CD4-positive, alpha-beta T cell treated with Interleukin-1 beta for 1 hour (primary cell): ENCODE measurements at regions not wholly inside any gene's neighbourhood (a gene's known extent, or its start where the extent isn't known, plus 50 kb on each side); places are given as distances from the start of the nearest gene placed in this dataset.

Experiments
- DNase-seq, 2 donors: peaks; one replicate each; pipeline ENCODE4 v3.0.0-alpha.2; 2020 to 2022

DNA sequence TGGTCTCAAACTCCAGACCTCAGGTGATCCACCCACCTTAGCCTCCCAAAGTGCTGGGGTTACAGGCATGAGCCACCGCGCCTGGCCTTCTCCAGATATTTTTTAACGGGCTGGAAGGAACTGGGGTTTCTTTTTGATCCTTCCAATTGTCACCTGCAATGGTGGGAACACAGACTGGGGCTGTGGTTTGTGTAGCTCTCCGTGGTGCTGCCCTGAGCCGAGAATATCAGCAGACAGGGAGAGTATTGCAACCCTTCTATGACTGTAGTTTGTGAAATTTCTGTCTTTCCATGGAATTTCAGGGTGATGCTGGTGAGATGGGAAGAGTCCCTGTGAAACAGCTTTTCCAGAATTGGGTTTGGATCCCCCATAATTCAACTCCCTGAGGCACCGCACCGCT is 263.5 kb downstream of the ENGASE start:
- DNase-seq: no peak

DNA sequence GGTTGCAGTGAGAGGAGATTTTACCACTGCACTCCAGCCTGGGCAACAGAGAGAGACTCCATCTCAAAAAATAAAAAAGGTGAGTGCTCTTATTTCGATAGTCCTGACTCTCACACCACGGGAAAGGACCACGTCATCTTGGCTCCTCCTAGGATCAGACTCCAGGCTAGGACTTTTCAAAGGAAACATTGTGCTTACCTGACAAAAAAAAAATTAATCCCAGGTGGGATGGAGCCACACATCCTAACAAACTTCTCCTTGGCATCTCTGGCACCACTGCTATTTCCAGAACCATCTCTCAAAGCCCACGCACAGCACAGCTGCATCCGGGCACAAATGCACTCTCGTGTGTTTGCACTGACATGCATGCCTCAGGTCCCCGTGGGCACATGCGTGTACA is 262.4 kb downstream of the ENGASE start:
- DNase-seq: no peak

DNA sequence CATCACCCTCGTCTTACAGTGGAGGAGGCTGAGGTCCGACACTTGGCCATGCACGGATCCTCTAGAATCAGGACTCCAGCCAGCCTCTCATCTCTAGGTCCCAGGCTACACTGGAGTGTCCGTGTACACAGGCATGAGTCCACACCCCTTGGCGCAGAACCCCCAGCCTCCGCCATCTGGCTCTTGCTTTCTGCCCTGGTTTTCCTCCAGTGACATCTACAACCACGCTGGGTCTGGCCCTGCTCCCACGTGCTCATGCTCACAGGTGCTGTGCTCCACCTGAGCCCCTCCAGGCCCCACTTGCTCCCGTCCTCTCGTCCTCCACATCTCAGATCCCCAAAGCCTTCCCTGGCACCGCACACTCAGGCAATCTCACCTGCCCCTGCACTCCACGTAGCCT is 260.8 kb downstream of the ENGASE start:
- no peak for DNase-seq

DNA sequence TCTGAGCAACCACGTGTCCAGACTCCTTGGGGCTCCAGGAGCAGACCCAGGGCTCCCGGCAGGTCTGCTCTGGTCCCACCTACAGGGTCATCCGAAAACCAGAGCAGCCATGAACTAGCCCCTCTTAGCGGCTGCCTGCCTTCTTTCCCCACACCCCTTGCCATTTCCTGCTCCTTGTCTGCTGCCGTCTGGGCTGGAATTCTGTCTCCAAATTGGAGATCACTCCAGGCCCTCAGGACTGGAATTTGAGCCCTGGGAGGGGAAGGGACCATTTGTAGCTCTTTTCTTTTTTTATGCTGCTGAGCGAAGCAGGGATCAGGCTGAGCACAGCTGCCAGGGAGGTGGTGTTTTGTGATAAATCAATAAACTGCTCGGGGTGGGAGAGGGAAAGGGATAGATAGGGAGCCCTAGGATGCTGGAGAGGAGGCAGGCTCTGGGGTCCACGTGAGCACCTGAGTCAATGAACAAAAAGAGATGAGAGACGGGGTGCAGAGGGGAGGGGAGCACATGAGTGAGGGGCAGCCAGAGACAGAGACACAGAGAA is 257.5 kb downstream of the ENGASE start:
- no peak for DNase-seq

DNA sequence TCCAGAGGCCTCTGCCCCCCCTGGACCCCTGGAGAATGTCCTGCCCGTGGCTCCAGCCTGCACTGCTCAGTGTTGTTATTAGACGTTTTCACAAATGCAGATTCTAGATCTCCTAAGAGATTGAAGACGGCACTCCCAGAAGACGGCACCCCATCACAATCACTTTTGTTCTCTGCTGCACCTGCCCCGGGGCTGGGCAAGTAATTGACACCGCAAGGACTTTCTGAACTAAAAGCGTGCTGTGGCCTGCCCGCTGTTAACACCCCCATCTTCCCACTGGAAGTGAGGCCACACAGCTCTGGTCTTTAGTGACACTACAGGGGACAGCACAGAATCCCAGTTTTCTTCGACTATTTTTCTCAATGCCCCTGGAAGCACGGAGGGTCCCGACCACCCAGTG is 256.9 kb downstream of the ENGASE start:
- DNase-seq: no peak

DNA sequence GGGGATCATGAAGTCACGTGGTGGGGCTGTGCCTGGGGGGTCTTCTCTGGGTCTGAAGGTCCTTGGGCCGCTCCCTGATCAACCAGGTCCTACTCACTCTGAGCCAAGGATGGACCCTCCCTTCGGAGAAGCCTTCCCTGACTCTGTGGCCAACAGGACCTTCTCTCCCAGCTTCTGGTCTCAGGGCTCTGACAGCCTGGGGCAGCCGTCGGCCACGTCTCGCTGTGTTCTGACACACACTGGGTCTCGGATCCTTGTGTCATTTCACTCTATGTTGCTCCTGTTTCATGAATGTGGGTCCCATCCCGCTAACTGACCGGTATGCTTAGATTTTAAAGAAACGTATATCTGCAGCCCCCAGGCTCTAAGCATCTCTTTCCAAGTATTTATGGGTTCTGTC is 256.1 kb downstream of the ENGASE start:
- DNase-seq: no peak

DNA sequence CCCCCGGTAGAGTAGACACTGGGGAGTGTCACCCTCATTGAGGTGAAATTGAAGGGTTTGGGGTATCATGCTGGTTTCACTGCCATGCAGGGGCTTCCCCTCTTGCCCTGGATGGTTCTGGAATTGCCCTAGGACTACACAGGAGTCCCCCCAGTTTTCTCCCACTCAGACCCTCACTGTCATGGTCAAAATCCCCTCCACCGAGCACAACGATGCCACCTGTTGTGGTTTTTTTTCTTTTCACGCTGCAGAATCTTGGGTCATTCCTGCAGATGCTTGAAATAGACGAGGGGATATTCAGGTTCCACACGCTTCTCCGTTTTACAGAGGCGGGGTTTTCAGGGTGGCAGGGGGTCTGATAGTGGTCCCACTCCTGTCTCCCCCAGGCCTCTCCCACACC is 255.6 kb downstream of the ENGASE start:
- no peak for DNase-seq

DNA sequence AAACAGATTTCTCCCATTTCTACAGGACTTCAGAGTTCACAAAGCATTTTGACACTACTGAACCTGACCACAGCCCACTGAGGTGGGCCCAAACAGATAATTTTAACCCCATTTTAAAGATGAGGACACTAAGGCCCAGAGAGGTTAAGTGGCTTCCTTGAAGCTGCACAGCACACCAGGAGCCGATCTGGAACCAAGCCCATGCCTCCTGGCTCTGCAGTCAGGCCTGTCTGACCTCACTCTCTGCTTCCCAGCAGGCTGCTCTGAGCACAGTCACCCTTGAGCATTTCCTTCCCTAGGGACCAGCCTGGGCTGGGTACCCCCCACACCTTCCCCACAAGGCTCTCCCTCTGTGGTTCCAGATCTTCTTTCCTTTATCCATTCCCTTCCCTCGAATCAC is 252.2 kb downstream of the ENGASE start:
- DNase-seq: no peak

DNA sequence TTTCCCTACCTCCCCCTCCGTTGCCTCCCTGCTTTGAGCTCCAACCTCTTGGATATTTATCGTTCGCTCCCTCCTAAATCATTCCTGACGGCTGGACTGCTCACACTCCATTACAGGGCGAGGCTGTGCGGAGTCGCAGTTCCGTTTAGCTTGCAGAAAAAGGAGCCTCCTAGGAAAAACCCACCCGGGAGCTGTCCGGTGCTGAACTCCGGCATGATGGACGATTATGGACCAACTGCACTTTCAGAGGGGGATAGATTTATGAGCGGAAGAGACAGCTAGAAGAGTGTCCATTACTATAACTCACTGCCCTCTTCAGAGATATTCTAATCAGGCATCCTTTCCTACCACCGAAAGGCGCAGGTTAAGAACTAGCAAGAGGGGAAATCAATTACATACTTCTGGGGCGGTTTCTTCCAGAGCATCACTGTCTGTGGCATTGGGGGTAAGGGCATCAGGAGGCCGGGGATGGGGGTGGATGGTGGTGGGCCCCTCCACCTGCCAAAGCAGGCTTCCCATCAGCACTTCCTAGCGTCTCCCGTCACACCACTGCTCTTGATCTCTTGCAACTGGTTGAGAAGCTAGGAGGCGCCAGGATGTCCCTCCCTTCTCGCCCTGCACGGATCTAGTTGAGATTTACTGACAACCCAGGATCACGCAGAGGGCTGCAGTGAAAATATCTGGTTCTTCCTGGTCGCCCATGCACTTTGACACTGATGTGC is 251.2 kb downstream of the ENGASE start:
- DNase-seq: no peak

DNA sequence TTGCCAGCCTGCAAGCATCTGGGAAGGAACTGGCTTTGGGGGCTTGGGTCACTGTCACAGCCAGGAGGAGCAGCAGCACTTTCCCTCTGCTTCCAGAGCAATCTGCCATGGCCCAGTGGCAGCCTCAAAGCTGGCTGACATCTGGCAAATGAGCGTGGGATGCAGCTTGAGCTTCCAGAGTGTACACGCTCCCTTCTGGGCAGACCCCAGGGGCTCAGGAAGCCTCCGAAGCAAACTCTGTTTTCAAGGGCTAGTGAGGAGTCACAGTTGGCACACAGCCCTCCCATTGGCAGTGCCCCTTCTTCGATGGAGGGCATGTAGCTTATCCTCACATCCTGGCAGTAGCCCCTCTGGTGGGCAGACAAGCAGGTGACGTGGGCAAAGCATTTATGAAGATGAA is 249.6 kb downstream of the ENGASE start:
- no peak for DNase-seq

DNA sequence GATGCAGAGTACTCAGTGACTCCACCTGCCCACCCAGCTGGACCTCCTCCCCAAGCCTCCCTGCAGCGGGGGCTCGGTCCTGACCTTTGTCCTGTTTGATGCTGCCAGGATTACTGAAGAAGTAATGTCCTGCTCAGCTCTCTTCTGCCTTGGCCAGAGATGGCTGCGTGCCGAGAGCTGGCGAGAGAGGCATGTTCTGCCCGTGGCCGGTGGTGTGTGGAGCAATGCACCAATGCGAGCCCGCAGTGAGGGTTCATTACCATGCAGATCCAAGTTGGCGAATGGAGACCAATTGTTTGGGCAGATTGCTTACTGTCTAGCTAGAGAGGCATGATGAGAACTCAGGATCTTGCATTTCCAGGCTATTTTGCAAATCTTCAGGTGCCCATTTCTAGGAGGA is 248.9 kb downstream of the ENGASE start:
- no peak for DNase-seq

DNA sequence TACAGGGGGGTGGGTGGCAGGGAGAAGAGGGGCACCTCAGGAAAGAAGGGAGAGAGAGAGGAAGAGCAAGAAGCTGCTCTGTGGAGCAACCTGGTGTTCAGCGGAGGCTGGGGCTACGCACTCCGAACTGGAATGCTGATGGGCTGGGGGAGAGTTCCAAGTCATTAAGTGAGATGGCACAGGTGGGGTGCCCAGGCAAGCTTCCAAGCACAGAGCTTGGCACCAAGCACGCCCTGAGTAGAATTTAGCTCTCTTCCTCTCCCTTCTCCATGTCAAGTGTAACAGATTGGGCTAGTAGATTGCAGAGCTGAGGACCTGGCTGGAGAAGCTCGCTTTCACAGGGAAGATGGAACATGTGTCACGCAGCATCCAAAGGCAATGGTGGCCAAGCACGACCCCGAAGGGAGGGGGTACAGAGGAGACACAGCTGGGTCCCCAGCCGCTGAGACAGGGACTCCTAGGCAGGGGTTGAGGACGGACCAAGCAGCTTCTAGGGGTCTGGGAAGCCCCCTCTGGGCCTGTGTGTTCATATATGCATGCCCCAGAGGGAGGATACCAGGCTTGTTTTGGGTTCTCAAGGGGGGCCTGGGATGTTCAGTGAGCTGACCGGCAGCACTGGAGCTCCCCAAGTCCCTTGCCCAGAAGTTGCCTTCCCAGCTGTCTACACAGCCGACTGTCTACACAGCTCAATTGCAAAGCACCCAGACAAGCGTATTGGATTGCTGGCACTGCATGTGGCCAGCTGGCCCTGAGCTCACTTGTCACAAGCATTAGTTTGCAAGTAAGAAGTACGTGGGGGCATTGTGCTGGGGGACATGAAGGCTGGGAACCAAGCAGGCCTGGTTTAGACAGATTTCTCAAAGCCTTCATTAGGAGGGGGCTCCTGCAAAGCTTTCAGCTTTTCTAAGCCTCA is 247.8 kb downstream of the ENGASE start:
- no peak for DNase-seq

DNA sequence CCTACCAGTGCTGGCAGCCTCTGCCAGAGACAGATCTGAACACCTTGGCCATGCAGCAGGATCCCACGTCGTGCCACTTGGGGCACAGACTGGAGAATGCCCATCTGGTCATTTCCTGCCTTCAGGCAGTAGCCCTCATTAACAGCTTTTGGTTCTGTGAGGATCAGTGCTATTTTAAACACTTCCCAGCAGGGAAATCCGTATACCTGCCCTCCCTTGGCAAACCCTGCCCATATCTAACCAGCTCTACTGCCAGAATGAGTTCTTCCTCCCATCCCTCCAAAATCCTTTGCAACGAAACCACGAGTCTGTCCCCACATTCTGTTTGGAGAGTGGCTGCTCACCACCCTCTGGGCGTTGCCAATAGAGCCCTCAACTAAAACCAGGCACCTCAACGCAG is 245.7 kb downstream of the ENGASE start:
- DNase-seq: no peak

DNA sequence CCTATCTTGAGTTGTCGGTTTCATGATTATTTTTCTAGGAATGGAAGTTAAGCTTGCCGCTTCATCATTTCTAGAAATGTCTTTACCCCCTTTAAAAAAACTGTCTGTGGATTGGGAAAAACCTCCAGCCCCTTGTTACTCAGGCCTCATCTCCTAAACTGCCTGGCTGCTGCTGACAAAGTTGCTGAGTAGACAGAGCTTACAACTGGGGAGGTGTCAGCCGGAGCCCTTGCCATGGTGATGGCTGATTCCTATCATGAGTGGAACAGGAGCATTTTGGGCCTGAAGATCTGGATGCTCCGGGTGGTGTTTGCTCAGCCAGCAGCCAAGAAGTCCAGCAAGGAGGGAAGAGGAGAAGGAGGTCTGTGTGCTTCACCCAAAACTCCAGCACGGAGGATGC is 243.3 kb downstream of the ENGASE start:
- DNase-seq: no peak

DNA sequence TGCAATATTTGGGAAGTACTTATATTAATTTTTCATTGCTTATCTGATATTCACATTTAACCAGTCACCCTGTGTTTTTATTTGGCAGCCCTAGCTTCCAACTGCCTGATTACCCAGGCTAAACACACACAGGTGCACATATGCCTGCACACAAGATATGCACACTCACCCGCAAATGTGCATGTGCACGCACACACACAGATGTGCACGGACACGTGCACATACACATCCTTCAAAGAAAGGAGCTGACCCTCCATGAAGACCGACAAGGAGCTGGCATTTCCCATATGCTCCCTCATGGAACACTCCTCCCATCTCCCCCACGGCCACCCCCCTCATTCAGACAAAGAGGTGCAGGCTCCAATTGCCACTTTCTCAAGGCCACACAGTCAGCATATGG is 242.2 kb downstream of the ENGASE start:
- no peak for DNase-seq

DNA sequence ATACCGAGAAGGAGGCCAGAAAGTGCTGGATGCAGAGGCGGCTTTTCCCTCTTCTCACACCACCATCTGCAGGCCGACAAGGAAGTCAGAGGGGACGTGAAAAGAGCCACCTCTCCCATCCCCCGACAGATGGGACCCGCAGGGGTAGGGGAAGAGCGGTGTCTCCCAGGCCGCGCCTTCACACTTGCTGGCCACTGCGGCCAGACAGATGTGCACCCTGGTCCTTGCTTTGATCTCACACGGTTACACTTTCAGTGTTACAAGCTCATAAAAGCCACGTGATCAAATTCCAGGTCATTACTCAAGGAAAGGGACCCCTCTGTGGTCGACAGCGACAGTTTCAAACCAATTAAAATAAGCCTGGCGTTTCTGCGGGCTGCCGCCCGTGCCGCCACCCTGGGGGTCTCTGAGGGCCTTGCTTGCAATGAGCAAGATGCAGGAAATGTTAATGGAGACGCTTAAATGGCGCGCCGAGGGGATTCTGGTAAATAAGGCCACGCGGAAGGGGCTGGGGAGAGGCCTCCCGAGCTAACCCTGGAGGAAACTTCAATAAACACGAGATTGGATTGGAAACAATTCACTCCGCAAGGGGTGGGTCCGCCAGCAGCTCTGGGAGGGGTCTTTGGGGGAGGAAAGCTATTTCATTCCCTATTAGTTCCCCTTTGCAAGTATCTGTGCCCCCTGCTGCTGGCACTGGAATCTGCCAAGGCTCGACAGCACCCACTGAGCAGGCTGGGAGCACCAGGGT is 240.9 kb downstream of the ENGASE start:
- DNase-seq: no peak

DNA sequence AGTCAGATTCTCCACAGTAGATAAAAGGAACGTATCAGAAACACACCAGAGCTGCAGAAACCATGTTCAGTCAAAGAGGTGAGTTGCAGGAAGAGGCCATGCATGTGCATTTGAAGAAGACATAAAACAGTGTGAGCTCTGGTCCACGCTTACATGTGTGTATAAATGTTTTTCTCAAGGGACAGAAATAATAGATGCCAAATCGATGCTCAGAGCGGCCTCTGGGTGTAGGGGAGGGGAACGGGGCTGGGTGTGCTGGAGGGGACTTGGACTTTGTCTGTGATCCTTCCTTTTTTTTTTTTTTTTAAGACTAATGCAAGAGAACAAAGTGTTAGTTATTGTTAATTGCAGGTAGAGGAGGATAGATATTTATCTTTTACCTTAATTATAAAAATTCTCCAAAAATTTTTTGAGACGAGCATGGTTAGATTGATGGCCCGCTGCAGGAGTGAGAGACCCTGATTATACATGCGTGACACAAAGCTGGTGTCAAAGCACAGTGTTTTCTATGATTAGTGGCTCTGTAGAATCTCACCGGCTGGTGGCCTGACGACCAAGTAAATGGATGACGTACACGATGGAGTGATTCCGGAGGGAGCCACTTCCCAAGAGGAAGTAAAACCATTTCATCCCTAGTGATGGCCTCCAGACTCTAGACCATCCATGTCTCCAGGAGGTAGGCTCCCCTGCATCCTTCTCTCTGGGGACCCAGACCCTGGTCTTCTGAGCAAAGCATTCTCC is 240.2 kb downstream of the ENGASE start:
- DNase-seq: no peak

DNA sequence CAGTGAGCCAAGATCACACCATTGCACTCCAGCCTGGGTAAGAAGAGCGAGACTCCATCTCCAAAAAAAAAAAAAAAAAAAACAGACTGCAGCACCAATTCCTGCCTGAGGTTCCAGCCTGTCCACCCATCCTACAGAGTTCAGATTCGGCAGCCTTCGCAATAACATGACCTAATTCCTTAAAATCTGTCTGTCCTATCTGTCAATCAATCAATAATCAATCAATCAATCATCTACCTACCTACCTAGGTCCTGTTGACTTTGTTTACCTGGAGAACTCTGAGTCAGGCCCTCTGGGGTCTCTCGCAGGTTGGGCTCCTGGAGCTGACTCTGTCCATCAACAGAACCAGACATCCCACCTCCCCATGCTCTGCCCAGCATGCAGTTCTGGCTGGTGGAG is 236.7 kb downstream of the ENGASE start:
- no peak for DNase-seq

DNA sequence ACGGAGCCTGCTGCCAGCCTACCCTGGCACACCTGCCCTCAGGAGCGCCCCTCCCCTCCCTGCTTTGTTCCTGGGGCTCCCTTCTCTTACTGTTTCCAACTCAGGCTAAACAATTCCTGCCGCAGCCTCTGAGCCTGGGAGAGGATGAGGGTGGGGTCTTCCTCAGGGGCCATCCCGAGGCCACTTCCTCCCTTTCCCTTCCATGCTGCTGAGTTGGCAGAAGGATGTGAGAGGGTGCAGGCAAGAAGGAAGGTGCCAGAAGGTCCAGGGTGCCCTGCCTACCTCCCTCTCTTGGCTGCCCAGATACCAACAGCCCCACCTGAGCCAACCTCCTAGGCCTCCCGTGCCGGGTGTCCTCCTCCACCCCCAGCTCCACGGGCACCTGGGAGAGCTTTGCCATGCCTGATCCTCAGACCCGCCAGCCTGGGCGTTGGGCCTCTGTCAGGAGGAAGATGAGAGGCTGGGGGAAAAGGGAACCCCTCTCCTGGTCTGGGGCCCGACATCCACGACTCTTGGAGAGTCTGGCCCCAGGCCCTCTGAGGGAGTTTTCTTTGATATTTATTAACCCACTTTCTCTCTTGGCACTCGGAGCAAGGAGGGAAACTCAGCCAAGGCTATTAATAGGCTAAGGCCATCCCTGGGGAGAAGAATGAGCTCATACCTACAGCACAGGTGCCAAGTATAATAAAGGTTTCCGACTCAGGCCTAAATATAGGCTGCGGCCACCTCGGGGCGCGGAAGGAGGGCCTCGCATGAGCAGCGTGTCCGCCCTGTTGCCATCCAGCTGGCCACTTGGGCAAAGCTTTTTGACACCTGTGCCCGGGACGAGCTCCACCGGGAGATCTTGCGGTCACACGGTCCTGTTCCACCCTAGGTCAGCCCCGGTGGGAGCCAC is 232.0 kb downstream of the ENGASE start:
- no peak for DNase-seq

DNA sequence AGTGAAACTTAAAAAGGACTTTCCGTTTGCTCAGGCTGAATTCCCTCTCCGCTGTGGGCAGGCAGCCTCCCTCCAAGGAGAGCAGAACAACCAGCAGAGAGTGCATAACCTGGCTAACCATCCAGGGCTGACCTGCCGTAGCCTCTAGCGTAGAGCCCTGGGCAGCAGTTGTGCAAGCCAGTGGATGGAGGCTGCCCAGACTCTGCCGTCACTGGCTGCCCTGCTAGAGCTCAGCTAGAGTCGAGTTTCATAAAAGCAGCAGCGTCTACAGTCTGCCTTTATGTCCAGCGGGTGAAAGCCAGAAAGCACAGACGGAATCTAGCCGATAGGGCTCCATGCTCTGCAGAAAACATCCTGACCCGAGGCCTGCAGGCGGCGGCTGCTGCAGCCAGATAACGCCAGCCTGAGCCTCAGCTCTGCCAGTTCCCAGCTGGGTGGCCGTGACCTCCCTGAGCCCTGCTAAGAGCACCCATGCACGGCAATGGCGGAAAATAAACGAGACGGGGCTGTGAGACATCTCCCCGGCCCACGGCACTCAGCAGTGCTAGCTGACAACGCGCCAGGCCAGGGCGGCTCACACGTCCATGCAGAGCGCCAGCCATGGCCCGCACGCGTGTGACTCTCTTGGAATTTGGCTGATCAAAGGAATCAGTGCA is 231.3 kb downstream of the ENGASE start:
- DNase-seq: no peak

DNA sequence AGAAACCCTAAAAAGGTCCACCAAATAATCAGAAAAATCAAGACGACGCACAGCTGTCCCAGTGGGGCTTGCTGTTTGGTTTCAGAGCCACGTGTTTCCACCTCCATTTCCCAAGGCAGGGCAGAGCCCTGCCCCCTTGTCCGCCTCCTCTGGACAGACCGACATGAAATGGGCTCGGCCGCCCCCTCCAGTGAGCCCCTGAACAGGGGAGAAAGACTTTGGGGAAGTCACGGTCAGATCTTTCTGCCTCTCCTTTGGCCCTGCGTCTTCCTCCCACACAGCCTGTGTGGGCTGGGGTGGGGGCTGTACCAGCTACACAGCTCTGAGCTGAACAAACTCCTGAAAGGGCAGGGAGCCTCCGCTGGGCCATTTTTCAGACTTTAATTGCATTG is 230.7 kb downstream of the ENGASE start:
- DNase-seq: no peak
